NCI-H2107 treated with DMSO at 0.1 percent for 48 hours (cell line): ENCODE measurements at regions not wholly inside any gene's neighbourhood (a gene's known extent, or its start where the extent isn't known, plus 50 kb on each side); places are given as distances from the start of the nearest gene placed in this dataset.
"Not testable (repeated sequence)": the region's sequence is repeated elsewhere in the genome, so short reads cannot be mapped to it uniquely, and the experiment has no call there.

Source experiments
- DNase-seq: peaks from one replicate; lab custom pipeline; 2025; ENCODE audit not compliant: unreplicated experiment; lab: John Stamatoyannopoulos, UW

- no peak for DNase-seq
Measured at GRCh38 chr10:9419757-9420156, 1365.3 kb downstream of the GATA3 start.

GRCh38 chr10:9427209-9427608 is 1372.7 kb downstream of the GATA3 start:
- DNase-seq = no peak

GRCh38 chr10:9437131-9437530 is 1382.6 kb downstream of the GATA3 start:
- no peak for DNase-seq

GRCh38 chr10:9443758-9444157 is 1389.3 kb downstream of the GATA3 start:
- DNase-seq = no peak

- no peak for DNase-seq
Measured at GRCh38 chr10:9449530-9449929, 1395.0 kb downstream of the GATA3 start.

- no peak for DNase-seq
Measured at GRCh38 chr10:9450801-9451200, 1396.3 kb downstream of the GATA3 start.

- no peak for DNase-seq
Measured at GRCh38 chr10:9451211-9451773, 1396.8 kb downstream of the GATA3 start.

- no peak for DNase-seq
Measured at GRCh38 chr10:9452056-9452455, 1397.6 kb downstream of the GATA3 start.

GRCh38 chr10:9453871-9454270 is 1399.4 kb downstream of the GATA3 start:
- DNase-seq = not testable (repeated sequence)

GRCh38 chr10:9469663-9470205 is 1415.2 kb downstream of the GATA3 start:
- no peak for DNase-seq

- no peak for DNase-seq
Measured at GRCh38 chr10:9470581-9470980, 1416.1 kb downstream of the GATA3 start.

- DNase-seq = no peak
Measured at GRCh38 chr10:9501944-9502343, 1447.5 kb downstream of the GATA3 start.

GRCh38 chr10:9504227-9504626 is 1449.7 kb downstream of the GATA3 start:
- no peak for DNase-seq

GRCh38 chr10:9505546-9505945 is 1451.1 kb downstream of the GATA3 start:
- DNase-seq = no peak

- no peak for DNase-seq
Measured at GRCh38 chr10:9508606-9509005, 1454.1 kb downstream of the GATA3 start.

GRCh38 chr10:9510626-9511025 is 1456.1 kb downstream of the GATA3 start:
- DNase-seq = no peak

- DNase-seq = no peak
Measured at GRCh38 chr10:9515922-9516321, 1461.4 kb downstream of the GATA3 start.

- no peak for DNase-seq
Measured at GRCh38 chr10:9535744-9536143, 1481.3 kb downstream of the GATA3 start.

- no peak for DNase-seq
Measured at GRCh38 chr10:9545073-9545472, 1472.6 kb upstream of the CELF2 start.

- no peak for DNase-seq
Measured at GRCh38 chr10:9547936-9548904, 1469.5 kb upstream of the CELF2 start.

- DNase-seq = no peak
Measured at GRCh38 chr10:9550810-9551209, 1466.9 kb upstream of the CELF2 start.

- DNase-seq = no peak
Measured at GRCh38 chr10:9554321-9554720, 1463.4 kb upstream of the CELF2 start.
